Stimulated activated CD4-positive, alpha-beta T cell treated with anti-CD3 and anti-CD28 coated beads, Interleukin-4, amount 100 ng/mL, for 24 hours (primary cell): ENCODE measurements at regions not wholly inside any gene's neighbourhood (a gene's known extent, or its start where the extent isn't known, plus 50 kb on each side); places are given as distances from the start of the nearest gene placed in this dataset.

Experiments
- DNase-seq: peaks from one replicate; pipeline ENCODE4 v3.0.0-alpha.2; 2020

DNA sequence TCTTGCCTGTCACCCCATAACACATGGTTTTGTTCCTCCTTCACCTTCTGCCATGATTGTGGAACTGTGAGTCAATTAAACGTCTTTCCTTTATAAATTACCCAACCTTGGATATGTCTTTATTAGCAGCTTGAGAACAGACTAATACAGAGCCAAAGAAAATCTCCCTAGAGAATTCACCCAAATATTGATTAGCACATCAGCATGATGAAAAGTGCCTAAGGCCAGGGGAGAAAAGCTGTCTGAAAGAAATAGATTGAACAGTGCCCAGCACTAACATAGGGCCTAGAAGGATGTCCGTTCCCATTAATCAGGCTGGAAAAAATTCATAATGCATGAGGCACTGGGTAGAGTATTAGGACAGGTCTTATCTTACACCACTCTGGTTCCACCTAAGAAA, 111.9 kb upstream of the CALN1 start:
- DNase-seq: no peak

DNA sequence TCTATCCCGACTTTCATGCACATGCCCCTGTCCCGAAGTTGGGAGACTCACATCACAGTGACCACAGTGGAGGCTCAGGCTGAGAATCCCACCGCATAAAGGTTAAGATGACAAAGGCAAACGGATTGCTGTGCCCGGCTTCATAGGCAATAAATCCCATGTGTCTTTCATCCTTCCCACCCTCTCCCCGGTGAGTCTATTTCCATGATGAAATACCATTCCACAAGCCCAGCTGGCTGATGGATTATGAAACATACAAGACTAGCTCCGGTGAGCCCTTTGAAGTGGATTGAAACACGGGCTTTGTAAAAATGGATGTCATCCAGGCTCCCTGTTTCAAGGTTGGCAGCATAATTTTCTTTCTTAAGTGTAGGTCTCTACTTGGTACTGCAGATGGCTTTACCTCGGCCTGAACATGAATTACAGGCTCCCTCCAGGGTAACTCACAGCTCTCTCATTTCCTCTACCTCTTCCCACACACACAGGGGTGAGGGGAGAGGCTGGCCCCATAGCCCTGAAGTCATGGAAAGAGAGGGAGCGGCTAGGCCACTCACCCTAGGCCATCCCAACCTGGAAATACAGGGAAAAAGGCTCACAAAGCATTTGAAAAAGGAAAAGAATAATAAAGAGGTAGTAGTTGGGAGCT, 92.0 kb upstream of the CALN1 start:
- DNase-seq: no peak

DNA sequence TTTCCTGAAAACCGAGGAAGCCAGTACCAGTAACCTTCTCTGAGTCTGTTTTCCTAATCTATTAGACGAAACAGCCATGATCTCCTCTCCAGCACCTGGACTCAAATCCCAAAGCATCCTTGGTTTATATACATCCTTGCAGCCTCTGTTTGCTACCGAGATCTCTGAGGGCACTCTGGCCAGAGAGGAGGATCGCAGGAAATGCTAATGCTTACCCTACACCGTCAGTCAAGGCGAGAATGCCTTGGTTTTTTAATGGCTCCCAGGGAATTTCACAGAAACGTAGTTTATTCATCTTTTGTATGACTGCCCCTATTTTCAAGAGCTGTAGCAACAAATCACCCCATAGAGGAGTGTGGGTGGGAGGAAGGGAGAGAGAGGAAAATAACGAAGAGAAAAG, 91.5 kb upstream of the CALN1 start:
- DNase-seq: no peak

DNA sequence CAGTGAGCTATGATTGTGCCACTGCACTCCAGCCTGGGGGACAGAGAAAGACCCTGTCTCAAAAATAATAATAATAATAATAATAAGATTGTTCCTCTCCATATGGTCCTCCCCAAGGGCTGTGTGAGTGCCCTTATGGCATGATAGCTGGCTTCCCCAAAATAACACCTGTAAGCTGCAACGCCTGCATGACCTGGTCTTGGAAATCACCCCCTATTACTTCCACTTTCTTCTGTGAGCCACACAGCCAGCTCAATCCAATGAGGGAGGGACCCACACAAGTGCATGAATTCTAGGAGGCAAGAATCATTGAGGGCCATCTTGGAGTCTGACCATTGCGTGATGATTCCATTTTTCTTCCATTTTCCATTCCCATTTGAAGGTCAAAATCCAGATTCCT, 82.7 kb upstream of the CALN1 start:
- no peak for DNase-seq

DNA sequence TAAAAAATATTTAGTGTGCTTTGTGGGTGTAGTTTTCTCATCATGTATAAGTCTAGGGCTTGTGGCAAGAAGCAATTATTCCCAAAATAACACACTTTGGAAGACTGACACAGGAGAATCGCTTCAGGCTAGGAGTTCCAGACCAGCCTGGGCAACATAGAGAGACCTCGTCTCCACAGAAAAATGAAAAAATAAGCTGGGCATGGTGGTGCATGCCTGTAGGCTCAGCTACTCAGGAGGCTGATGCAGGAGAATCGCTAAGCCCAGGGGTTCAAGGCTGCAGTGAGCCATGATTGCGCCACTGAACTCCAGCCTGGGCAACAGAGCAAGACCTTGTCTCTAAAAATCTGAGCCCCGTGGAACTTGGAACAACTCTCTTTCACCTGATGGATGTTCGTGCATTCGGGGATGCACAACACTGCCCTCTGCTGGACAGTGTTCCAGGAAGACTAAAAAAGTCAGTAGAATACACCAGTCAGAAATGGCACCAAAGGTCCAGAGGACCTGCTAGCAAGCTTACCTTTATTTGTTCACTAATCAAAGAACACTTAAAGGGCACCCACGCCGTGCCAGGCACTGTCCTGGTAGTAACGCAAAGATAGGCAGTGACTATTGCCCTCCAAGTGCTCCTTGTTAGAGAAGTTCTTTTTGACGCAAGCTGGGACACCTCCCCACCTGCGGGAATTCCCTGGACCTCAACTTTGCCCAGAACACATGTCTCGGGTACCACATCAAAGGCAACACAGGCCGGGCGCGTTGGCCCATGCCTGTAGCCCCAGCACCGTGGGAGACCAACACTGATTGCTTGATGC, 81.9 kb upstream of the CALN1 start:
- peak; percentile 47 for DNase-seq

DNA sequence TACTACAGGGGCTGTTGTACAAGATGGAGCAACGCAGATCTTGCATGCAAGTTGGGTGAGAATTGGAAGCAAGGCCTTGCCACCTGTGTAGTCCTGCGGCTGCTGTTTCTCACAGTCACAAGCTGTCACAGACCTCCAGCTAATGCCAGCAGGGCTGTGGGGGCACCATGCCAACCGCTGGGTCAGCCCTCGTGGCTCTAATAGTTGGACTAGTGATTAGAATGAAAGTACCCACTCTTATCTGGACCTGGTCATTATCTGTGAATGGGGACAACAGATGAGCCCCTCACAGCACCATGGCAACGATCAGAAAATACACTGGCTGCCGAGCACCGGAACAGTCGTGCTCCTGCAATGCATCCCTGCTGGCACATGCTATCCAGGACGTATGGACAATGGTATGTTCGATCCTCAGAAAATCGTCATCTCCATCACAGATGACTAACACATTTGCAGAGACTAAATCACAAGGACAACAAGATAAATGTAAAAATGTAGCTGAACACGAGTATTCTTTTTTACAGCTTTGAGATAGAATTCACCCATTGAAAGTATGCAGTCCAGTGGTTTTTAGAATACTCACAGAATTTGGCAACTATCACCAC, 80.4 kb upstream of the CALN1 start:
- DNase-seq: no peak

DNA sequence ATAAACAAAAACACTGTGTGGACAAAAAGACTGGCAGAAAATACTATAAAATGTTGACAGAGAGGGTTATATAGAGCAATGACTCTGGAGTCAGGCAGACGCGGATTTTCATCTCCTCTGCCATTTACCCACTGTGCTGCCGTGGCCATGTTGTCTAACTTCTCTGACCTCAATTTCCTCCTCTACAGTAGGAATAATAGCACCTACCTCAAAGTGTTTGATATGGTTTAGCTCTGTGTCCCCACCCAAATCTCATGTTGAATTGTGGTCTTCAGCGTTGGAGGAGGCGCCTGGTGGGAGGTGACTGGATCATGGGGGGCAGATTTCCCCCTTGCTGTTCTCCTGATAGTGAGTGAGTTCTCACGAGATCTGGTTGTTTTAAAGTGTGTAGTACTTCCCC, 78.2 kb upstream of the CALN1 start:
- no peak for DNase-seq

DNA sequence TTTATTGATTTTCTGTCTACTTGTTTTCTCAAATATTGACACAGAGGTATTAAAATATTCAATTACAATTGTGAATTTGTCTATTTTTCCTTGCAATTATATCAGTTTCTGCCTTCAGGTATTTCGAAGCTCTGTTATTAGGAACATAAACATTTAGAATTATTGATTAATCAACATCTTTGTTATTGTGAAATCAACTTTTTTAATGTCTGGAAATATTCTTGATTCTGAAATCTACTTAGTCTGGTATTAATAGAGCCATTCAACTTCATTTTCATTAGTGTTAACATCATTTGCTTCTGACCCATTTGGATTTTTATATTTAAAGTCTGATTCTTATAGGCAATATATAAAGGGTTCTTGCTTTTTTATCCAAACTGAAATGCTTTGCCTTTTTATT, 69.8 kb upstream of the CALN1 start:
- DNase-seq: no peak

DNA sequence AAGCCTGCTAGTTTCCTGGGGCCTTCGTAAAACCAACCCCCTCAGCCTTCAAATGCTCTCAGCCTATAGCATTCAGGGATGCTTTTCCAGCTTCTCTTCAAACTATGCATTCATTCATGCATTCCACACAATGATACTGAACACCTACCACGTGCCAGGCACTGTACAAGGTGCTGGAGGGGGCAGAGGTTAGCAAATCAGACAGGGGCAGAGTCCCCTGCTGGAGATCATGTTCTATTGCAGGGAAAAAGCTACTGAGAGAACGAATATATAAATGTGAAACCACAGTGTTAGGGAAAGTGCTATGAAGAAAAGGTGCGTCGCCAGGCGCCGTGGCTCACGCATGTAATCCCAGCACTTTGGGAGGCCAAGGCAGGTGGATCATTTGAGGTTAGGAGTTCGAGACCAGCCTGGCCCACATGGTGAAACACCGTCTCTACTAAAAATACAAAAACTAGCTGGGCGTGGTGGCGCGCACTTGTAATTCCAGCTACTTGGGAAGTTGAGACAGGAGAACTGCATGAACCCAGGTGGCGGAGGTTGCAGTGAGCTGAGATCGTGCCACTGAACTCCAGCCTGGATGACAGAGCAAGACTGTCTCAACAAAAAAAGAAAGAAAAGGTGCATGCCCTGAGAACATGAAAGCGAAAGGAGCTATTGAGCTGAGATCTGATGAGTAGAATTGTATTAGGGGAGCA, 64.6 kb upstream of the CALN1 start:
- no peak for DNase-seq

DNA sequence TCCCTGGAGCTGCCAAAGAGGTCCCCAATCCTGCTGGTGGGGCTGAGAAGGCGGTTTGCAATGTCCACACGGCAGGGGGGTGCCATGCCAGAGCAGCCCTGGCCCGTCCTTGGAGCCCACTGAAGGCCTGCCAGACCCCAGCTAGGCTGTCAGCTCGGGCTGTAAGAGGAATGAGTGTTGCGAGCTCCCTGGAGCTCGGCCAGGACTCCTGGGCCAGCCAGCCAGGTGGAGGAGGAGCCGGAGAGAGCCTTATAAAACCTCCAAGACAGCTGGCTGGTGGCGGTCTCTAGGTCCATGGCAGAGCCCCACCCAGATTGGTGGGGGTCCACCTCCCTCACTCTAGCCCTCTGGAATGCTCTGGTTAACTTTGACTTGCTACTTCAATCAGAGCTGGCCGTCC, 55.1 kb upstream of the CALN1 start:
- DNase-seq: no peak

DNA sequence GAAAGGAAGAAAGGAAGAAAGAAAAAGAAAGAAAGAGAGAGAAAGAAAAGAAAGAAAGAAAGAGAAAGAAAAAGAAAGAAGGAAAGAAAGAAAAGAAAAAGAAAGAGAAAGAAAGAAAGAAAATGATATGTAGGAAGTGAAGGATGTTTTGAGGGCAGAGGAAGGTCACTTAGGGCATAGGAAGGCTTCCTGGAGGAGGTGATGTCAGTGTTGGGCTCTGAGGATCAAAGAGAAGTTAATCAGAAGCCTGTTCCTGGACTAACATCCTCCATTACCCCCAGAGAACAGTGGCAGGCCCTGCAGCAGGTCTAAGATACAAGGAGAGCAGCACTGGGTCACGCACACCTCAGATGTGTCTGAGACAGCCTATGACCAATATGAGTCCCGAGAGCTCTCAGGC, 54.7 kb upstream of the CALN1 start:
- DNase-seq: no peak

DNA sequence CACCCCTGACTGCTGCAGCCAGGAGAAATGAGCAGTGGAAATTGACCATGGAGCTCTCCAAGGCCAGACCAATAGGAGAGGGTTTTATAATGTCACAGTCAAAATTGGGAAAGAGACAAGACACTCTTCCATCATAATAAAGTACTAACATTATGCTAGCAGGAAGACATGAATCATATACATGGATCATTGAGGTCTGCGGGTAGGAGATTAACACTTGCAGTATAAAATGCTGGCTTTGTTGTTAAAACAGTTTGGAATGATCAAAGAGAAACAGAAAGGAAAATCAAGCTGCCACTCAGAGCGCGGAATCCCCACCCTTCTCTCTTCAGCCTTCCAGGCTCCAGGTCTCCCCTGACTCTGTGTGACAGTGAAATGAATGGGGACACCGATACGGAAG, 53.4 kb upstream of the CALN1 start:
- DNase-seq: no peak

DNA sequence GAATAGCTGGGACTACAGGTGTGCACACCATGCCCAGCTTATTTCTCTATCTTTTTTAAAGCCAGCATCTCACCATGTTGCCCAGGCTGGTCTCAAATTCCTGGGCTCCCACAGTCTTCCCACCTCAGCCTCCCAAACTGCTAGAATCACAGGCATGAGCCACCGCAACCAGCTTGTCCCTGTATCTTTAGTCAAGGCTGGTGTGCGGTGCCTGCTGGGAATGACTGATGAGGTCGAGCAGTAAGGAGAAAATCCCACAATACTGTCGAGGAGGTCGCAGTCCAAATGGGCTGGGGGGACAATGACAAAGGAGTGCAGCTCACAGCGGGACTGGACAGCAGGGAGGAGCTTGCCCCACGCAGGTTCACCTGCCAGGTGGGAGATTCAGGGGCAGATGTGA, 50.2 kb upstream of the CALN1 start:
- no peak for DNase-seq
